Upper lobe of left lung (tissue), 6 donors: ENCODE measurements at regions not wholly inside any gene's neighbourhood (a gene's known extent, or its start where the extent isn't known, plus 50 kb on each side); places are given as distances from the start of the nearest gene placed in this dataset.

Experiments
- ATAC-seq, 2 donors: fragments of 200-7000 bp; cut with Tn5 transposase; one replicate each; pipeline ENCODE4 v1.9.1; 2022; ENCODE audit warnings: mild to moderate bottlenecking in 2 of 2, moderate library complexity in 2 of 2; ENCODE audit not compliant: low FRiP score in 2 of 2
- DNase-seq, 2 donors: peaks; one replicate each; pipeline ENCODE4 v3.0.0-alpha.2; 2019 to 2020
- H3K27ac ChIP-seq, 4 donors: fragments of 200-600 bp; sonication (generic); one replicate each; pipeline ENCODE4 v1.5.1; 2016 to 2019
- H3K27me3 ChIP-seq, 4 donors: fragments of 200-600 bp; sonication (generic); one replicate each; pipeline ENCODE4 v1.5.1; 2017 to 2019
- H3K36me3 ChIP-seq, 4 donors: fragments of 200-600 bp; sonication (generic); one replicate each; pipeline ENCODE4 v1.5.1; 2016 to 2019
- H3K4me1 ChIP-seq, 4 donors: fragments of 200-600 bp; sonication (generic); one replicate each; pipeline ENCODE4 v1.5.1; 2018 to 2019
- H3K4me3 ChIP-seq, 4 donors: fragments of 200-600 bp; sonication (generic); one replicate each; pipeline ENCODE4 v1.5.1; 2017 to 2019; ENCODE audit warnings: mild to moderate bottlenecking in 2 of 4, moderate library complexity in 1 of 4
- H3K9me3 ChIP-seq, 4 donors: fragments of 200-600 bp; sonication (generic); one replicate each; pipeline ENCODE4 v1.5.1; 2018 to 2019
- CTCF ChIP-seq, 6 experiments: fragments of 450-650 bp in 4 of 6; fragments of 200-600 bp in 2 of 6; sonication (generic) in 2 of 6; IDR thresholded peaks; one replicate each; pipeline ENCODE4 v1.5.1; 2016 to 2019; ENCODE audit warnings: antibody characterized with exemption in 6 of 6
- EP300 ChIP-seq, 4 donors: sonication (generic); formaldehyde crosslinking; IDR thresholded peaks; one replicate each; pipeline ENCODE4 v1.5.1; 2017; ENCODE audit warnings: antibody characterized with exemption in 4 of 4, control low read depth in 2 of 4
- POLR2A ChIP-seq, 4 donors: fragments of 450-650 bp; IDR thresholded peaks; one replicate each; pipeline ENCODE4 v1.5.1; 2016 to 2017; ENCODE audit warnings: antibody characterized with exemption in 4 of 4, mild to moderate bottlenecking in 2 of 4
- POLR2AphosphoS5 ChIP-seq, 2 donors: sonication (generic); formaldehyde crosslinking; IDR thresholded peaks; one replicate each; pipeline ENCODE4 v1.5.1; 2017; ENCODE audit warnings: antibody characterized with exemption in 2 of 2
- WGBS, 2 donors: methylation state at CpG; one replicate each; pipeline ENCODE4 v1.1.5; 2017 to 2018; 5-methylcytosine and 5-hydroxymethylcytosine counted together
- donor health status: DM: no; HTN: no; CAD: no; lungs with moderate emphysema.
- donor health status: DM: no; HTN: yes; CAD: no; lungs with severe emphysema.

GRCh38 chr5:99901972-99902371 lies 633.2 kb upstream of the FAM174A start:
- no peak for DNase-seq
- Histone ChIP-seq H3K36me3 (no peaks in the 10 kb centered on the region), H3K27ac (no peak overlapping the region), H3K4me1 (no peaks in the 10 kb centered on the region), H3K9me3 (no peaks in the 10 kb centered on the region), H3K27me3 (no peaks in the 10 kb centered on the region), H3K4me3 (no peak overlapping the region)
- TF ChIP-seq POLR2AphosphoS5 (IDR thresholded peaks at IDR 0.05) (no peak), POLR2A (IDR thresholded peaks at IDR 0.05) (no peak), EP300 (IDR thresholded peaks at IDR 0.05) (no peak), CTCF (IDR thresholded peaks at IDR 0.05) (no peak)
- ATAC-seq = no peak

GRCh38 chr5:99900302-99900852 lies 634.8 kb upstream of the FAM174A start:
- DNase-seq (no peak), ATAC-seq (no peak)
- WGBS, 2 donors = 83 to 85% methylated on average over 1 of the region's 1 CpG
- Histone ChIP-seq H3K36me3 (no peaks in the 10 kb centered on the region), H3K27ac (no peak overlapping the region), H3K9me3 (no peaks in the 10 kb centered on the region), H3K27me3 (no peaks in the 10 kb centered on the region), H3K4me1 (no peaks in the 10 kb centered on the region), H3K4me3 (no peak overlapping the region)
- TF ChIP-seq POLR2AphosphoS5 (IDR thresholded peaks at IDR 0.05) (no peak), POLR2A (IDR thresholded peaks at IDR 0.05) (no peak), CTCF (IDR thresholded peaks at IDR 0.05) (no peak), EP300 (IDR thresholded peaks at IDR 0.05) (no peak)

- Histone ChIP-seq H3K27me3 (no peaks in the 10 kb centered on the region), H3K36me3 (no peaks in the 10 kb centered on the region), H3K4me3 (no peak overlapping the region), H3K4me1 (no peaks in the 10 kb centered on the region), H3K27ac (no peak overlapping the region), H3K9me3 (no peaks in the 10 kb centered on the region)
- TF ChIP-seq POLR2AphosphoS5 (IDR thresholded peaks at IDR 0.05) = no peak
- no peak for TF ChIP-seq EP300 (IDR thresholded peaks at IDR 0.05)
- TF ChIP-seq CTCF (IDR thresholded peaks at IDR 0.05) = no peak
- TF ChIP-seq POLR2A (IDR thresholded peaks at IDR 0.05) = no peak
- DNase-seq (no peak), ATAC-seq (no peak)
- 84 to 92% methylated on average over 4 of the region's 4 CpGs for WGBS, 2 donors
Measured at GRCh38 chr5:99879791-99880511, 655.2 kb upstream of the FAM174A start.

GRCh38 chr5:99878830-99879229 lies 656.3 kb upstream of the FAM174A start:
- ATAC-seq (peak; percentile 23 to 55), DNase-seq (no peak)
- WGBS, 2 donors = 84 to 100% methylated on average over 1 to 5 of the region's 5 CpGs
- no peak overlapping the region for H3K4me3 ChIP-seq
- H3K4me1 ChIP-seq = no peaks in the 10 kb centered on the region
- TF ChIP-seq POLR2AphosphoS5 (IDR thresholded peaks at IDR 0.05) (no peak), POLR2A (IDR thresholded peaks at IDR 0.05) (no peak), EP300 (IDR thresholded peaks at IDR 0.05) (no peak), CTCF (IDR thresholded peaks at IDR 0.05) (no peak)
- no peak overlapping the region for H3K27ac ChIP-seq
- no peaks in the 10 kb centered on the region for H3K27me3 ChIP-seq
- no peaks in the 10 kb centered on the region for H3K36me3 ChIP-seq
- no peaks in the 10 kb centered on the region for H3K9me3 ChIP-seq

GRCh38 chr5:99866740-99867139 lies 668.4 kb upstream of the FAM174A start:
- ATAC-seq = no peak
- H3K9me3 ChIP-seq = no peaks in the 10 kb centered on the region
- TF ChIP-seq POLR2A (IDR thresholded peaks at IDR 0.05) (no peak), EP300 (IDR thresholded peaks at IDR 0.05) (no peak), CTCF (IDR thresholded peaks at IDR 0.05) (no peak), POLR2AphosphoS5 (IDR thresholded peaks at IDR 0.05) (no peak)
- WGBS, 2 donors = 73 to 77% methylated on average over 2 of the region's 2 CpGs
- H3K4me3 ChIP-seq = no peak overlapping the region
- no peak overlapping the region for H3K27ac ChIP-seq
- no peaks in the 10 kb centered on the region for H3K27me3 ChIP-seq
- H3K4me1 ChIP-seq = no peaks in the 10 kb centered on the region
- no peaks in the 10 kb centered on the region for H3K36me3 ChIP-seq
- no peak for DNase-seq
